Ascending aorta (tissue), 2 donors: ENCODE measurements at regions not wholly inside any gene's neighbourhood (a gene's known extent, or its start where the extent isn't known, plus 50 kb on each side); places are given as distances from the start of the nearest gene placed in this dataset.

Experiments used
- DNase-seq, 2 donors: peaks; one replicate each; pipeline ENCODE4 v3.0.0-alpha.2; 2019; ENCODE audit warnings: low spot score in 2 of 2
- H3K27ac ChIP-seq, 2 donors: fragments of 200-600 bp; sonication (generic); one replicate each; pipeline ENCODE4 v1.5.1; 2016 to 2017; ENCODE audit warnings: mild to moderate bottlenecking in 1 of 2
- H3K27me3 ChIP-seq: fragments of 200-600 bp; sonication (generic); one replicate; pipeline ENCODE4 v1.5.1; 2017
- H3K36me3 ChIP-seq, 2 donors: fragments of 200-600 bp; sonication (generic); one replicate each; pipeline ENCODE4 v1.5.1; 2016
- H3K4me1 ChIP-seq, 2 donors: fragments of 200-600 bp; sonication (generic); one replicate each; pipeline ENCODE4 v1.5.1; 2016 to 2017; ENCODE audit warnings: mild to moderate bottlenecking in 1 of 2
- H3K4me3 ChIP-seq, 2 donors: fragments of 200-600 bp; sonication (generic); one replicate each; pipeline ENCODE4 v1.5.1; 2016 to 2017; ENCODE audit warnings: mild to moderate bottlenecking in 1 of 2
- H3K9me3 ChIP-seq, 2 donors: fragments of 200-600 bp; sonication (generic); one replicate each; pipeline ENCODE4 v1.5.1; 2016
- intact Hi-C: fragments of 100-400 bp; cut with DNase I; formaldehyde crosslinking; loops from one replicate; pipeline ENCODE4 v1.15.1; 2023
- TF ChIP-seq, protein P1 (sequence below), 3 experiments: fragments of 200-600 bp in 2 of 3; fragments of 450-650 bp in 1 of 3; sonication (generic) in 2 of 3; IDR thresholded peaks; one replicate each; pipeline ENCODE4 v1.5.1; 2016 to 2019; ENCODE audit warnings: antibody characterized with exemption in 3 of 3, mild to moderate bottlenecking in 1 of 3, moderate library complexity in 1 of 3

DNA sequence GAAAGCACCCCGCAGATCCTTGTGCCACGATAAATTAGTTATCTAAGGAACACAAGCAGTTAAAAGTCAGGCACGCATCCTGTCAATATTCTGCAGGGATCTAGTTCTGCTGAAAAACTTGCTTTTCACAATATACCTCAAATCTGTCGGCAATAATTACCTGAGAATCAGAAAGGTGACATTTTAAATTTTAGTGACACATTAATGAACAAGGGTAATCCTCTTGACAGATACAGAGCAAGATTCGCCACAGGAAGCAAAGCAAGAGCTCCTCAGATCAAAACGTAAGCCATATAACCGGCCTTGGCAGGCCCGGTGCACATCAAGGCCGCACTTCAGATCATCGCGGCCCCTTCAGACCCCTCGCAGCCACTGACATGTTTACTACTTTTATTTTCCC, 185.7 kb downstream of the ATPSCKMT start:
- Histone ChIP-seq H3K4me3 (no peak overlapping the region), H3K36me3 (no peaks in the 10 kb centered on the region), H3K27ac (no peak overlapping the region), H3K9me3 (no peaks in the 10 kb centered on the region), H3K4me1 (no peaks in the 10 kb centered on the region), H3K27me3 (no peaks in the 10 kb centered on the region)
- TF ChIP-seq, protein P1, sequence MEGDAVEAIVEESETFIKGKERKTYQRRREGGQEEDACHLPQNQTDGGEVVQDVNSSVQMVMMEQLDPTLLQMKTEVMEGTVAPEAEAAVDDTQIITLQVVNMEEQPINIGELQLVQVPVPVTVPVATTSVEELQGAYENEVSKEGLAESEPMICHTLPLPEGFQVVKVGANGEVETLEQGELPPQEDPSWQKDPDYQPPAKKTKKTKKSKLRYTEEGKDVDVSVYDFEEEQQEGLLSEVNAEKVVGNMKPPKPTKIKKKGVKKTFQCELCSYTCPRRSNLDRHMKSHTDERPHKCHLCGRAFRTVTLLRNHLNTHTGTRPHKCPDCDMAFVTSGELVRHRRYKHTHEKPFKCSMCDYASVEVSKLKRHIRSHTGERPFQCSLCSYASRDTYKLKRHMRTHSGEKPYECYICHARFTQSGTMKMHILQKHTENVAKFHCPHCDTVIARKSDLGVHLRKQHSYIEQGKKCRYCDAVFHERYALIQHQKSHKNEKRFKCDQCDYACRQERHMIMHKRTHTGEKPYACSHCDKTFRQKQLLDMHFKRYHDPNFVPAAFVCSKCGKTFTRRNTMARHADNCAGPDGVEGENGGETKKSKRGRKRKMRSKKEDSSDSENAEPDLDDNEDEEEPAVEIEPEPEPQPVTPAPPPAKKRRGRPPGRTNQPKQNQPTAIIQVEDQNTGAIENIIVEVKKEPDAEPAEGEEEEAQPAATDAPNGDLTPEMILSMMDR (IDR thresholded peaks at IDR 0.05): no peak
- intact Hi-C loops: no loop called here
- no peak for DNase-seq

DNA sequence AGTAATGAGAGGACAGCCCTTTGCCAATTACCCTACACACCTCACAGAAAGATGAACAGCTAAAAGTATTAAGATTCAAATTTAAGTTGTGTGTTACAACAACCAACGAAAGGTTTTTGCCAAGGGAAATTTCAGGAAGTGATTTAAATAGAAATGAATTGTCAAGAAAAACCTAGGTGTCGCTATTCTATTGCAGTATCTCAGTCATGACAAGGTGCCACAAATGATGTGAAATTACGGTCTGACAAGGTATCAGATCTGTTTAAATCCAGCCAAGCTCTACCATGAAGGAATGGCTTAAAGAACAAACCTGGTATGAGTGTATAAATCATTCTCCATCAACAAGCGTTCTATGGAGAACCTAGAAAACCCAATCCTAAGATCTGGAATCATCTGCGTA, 189.7 kb downstream of the ATPSCKMT start:
- Histone ChIP-seq H3K9me3 (no peaks in the 10 kb centered on the region), H3K4me3 (no peak overlapping the region), H3K4me1 (no peaks in the 10 kb centered on the region), H3K27ac (no peak overlapping the region), H3K36me3 (no peaks in the 10 kb centered on the region), H3K27me3 (no peaks in the 10 kb centered on the region)
- TF ChIP-seq, protein P1 (IDR thresholded peaks at IDR 0.05): no peak
- intact Hi-C loops: no loop called here
- DNase-seq: no peak

DNA sequence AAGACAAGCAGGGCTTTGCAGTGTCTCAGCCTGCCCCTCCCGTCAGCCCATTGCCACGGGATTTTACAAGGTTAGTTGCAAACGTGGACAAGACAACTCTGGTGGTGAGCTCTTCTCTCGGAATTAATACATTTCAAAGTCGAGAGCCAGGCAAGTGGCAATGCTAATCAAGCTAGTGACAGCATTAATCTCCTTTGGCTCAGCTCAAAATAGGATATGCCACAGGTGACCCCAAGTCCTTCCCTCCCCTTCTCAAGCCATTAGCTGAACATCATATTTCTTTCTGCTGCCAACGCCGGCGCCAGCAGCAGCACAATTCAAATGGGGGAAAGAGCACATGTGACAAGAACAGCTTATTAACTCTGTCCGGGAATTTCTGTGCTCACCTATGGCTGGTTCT, 190.1 kb downstream of the ATPSCKMT start:
- intact Hi-C loops: no loop called here
- H3K27ac ChIP-seq: no peak overlapping the region
- no peaks in the 10 kb centered on the region for H3K27me3 ChIP-seq
- TF ChIP-seq, protein P1 (IDR thresholded peaks at IDR 0.05): no peak
- no peaks in the 10 kb centered on the region for H3K4me1 ChIP-seq
- no peak for DNase-seq
- no peaks in the 10 kb centered on the region for H3K36me3 ChIP-seq
- no peaks in the 10 kb centered on the region for H3K9me3 ChIP-seq
- H3K4me3 ChIP-seq: no peak overlapping the region

DNA sequence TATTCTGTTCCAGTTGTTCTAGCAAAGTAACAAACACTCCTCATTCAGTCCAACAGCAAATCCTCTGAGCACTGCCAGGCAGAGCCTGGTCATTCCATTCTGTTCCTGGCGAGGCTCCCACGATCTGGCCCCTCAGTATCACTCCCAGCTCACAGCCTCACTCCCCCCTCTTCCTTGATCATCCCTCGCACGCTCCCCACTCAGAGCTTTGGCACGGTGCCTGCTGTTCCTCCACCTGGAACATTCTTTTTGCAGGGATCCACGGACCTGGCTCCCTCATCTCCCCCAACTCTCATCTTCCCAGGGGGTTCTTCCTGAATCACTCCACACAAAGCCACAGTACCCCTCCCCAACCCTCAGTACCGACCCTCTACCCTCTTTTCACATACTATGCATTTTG, 192.3 kb downstream of the ATPSCKMT start:
- TF ChIP-seq, protein P1 (IDR thresholded peaks at IDR 0.05): no peak
- no peak overlapping the region for H3K27ac ChIP-seq
- DNase-seq: no peak
- intact Hi-C loops: no loop called here
- no peaks in the 10 kb centered on the region for H3K36me3 ChIP-seq
- no peak overlapping the region for H3K4me3 ChIP-seq
- H3K9me3 ChIP-seq: no peaks in the 10 kb centered on the region
- no peaks in the 10 kb centered on the region for H3K4me1 ChIP-seq
- H3K27me3 ChIP-seq: no peaks in the 10 kb centered on the region

DNA sequence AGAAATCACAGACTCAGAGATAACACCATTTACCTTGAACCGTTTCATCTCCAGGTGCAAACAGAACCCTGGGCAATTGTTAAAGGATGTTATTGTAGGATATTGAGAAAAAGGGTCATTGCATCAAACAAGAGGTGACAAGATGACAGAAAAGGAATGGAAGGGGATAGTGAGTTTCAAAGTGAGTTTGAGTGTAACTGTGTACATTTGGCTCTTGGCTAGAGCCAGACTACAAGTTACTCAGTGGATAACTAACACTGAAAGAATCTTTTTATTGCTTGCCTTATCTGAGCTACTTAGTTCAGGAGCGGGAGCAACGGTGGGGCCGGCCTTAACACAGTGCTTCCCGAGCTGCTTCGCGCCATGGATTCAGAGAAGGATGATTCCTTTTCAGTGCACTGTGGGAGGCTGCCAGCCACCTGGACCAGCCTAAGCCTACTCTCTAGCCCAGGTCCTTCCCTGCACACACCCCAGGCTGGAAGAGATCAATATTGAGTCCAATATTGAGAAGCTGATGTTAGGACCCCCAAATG, 193.4 kb downstream of the ATPSCKMT start:
- H3K4me1 ChIP-seq: no peaks in the 10 kb centered on the region
- no peak overlapping the region for H3K4me3 ChIP-seq
- no peak overlapping the region for H3K27ac ChIP-seq
- DNase-seq: no peak
- TF ChIP-seq, protein P1 (IDR thresholded peaks at IDR 0.05): no peak
- intact Hi-C loops: no loop called here
- H3K36me3 ChIP-seq: no peaks in the 10 kb centered on the region
- H3K9me3 ChIP-seq: peaks cover 0 to 3% of the 10 kb centered on the region in 2 donors
- no peaks in the 10 kb centered on the region for H3K27me3 ChIP-seq

DNA sequence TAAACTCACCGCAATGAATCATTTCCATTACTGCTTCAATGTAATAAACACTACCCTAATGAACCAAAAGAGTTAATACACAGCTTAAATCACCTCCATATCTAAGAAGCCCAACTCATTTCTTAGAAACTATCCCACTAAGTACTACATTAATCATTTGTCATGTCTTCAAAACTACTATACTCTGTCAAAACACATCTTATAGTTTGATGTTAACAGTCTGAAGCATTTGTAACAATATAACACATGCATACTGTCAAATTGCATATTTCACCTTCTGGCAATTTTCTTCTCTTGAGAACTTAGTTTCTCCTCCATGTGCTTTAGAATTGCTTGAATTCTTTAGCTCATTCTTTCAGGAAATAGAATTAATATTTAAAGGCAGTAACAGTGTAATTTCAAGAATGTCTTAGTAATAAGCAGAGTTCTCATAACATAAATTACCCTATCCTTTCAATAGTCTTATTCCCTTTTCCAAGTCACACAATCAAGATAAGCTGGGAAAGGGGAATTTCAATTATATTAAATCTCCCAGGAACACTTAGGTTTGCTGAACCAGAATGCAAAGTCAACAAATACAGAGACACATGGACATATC, 199.7 kb downstream of the ATPSCKMT start:
- DNase-seq: no peak
- TF ChIP-seq, protein P1 (IDR thresholded peaks at IDR 0.05): no peak
- no peaks in the 10 kb centered on the region for H3K36me3 ChIP-seq
- no peak overlapping the region for H3K27ac ChIP-seq
- intact Hi-C loops: no loop called here
- no peak overlapping the region for H3K4me3 ChIP-seq
- no peaks in the 10 kb centered on the region for H3K27me3 ChIP-seq
- H3K4me1 ChIP-seq: no peaks in the 10 kb centered on the region
- peaks cover 0 to 5% of the 10 kb centered on the region in 2 donors for H3K9me3 ChIP-seq
